H9 (cell line): ENCODE measurements at regions not wholly inside any gene's neighbourhood (a gene's known extent, or its start where the extent isn't known, plus 50 kb on each side); places are given as distances from the start of the nearest gene placed in this dataset.

Source experiments
- DNase-seq: peaks from one replicate; pipeline ENCODE4 v3.0.0-alpha.2; 2017
- H2AFZ ChIP-seq: one replicate; pipeline ENCODE4 v1.6.1; 2013; ENCODE audit warnings: mild to moderate bottlenecking, low read length, control low read depth, moderate library complexity
- H2AK5ac ChIP-seq: 2 replicates; pipeline ENCODE4 v1.6.1; 2013; ENCODE audit warnings: low read length, control low read depth, mixed read lengths; ENCODE audit not compliant: insufficient read length
- H2BK120ac ChIP-seq: one replicate; pipeline ENCODE4 v1.6.1; 2013; ENCODE audit warnings: low read depth, mild to moderate bottlenecking, low read length, control low read depth, inconsistent platforms; ENCODE audit not compliant: poor library complexity, severe bottlenecking
- H2BK12ac ChIP-seq: 2 replicates; pipeline ENCODE4 v1.6.1; 2013; ENCODE audit warnings: low read length, control low read depth, mixed read lengths, low read depth; ENCODE audit not compliant: insufficient read length
- H2BK15ac ChIP-seq: 2 replicates; pipeline ENCODE4 v1.6.1; 2013; ENCODE audit warnings: low read depth, low read length, control low read depth
- H2BK20ac ChIP-seq: one replicate; pipeline ENCODE4 v1.6.1; 2013; ENCODE audit warnings: low read depth, mild to moderate bottlenecking, low read length, control low read depth, inconsistent platforms; ENCODE audit not compliant: poor library complexity, severe bottlenecking
- H2BK5ac ChIP-seq: 2 replicates; pipeline ENCODE4 v1.6.1; 2013; ENCODE audit warnings: low read length, control low read depth, mixed read lengths; ENCODE audit not compliant: insufficient read length
- H3K14ac ChIP-seq: 2 replicates; pipeline ENCODE4 v1.6.1; 2013; ENCODE audit warnings: low read length, control low read depth; ENCODE audit not compliant: insufficient read depth
- H3K18ac ChIP-seq: 2 replicates; pipeline ENCODE4 v1.6.1; 2013; ENCODE audit warnings: low read depth, mild to moderate bottlenecking, mixed read lengths, low read length, control low read depth; ENCODE audit not compliant: insufficient read length
- H3K23ac ChIP-seq: 2 replicates; pipeline ENCODE4 v1.6.1; 2013; ENCODE audit warnings: low read length, control low read depth, mixed read lengths, low read depth; ENCODE audit not compliant: insufficient read length
- H3K23me2 ChIP-seq: 2 replicates; pipeline ENCODE4 v1.6.1; 2013; ENCODE audit warnings: low read depth, mild to moderate bottlenecking, mixed read lengths, low read length, control low read depth; ENCODE audit not compliant: insufficient read length, poor library complexity, severe bottlenecking
- H3K27ac ChIP-seq: 2 replicates; pipeline ENCODE4 v1.5.1; 2013; ENCODE audit warnings: low read length, control low read depth, mixed read lengths, low read depth; ENCODE audit not compliant: insufficient read length
- H3K27me3 ChIP-seq: 2 replicates; pipeline ENCODE4 v1.6.1; 2013; ENCODE audit warnings: low read length, control low read depth, inconsistent platforms; ENCODE audit not compliant: insufficient read depth
- H3K4ac ChIP-seq: 2 replicates; pipeline ENCODE4 v1.6.1; 2013; ENCODE audit warnings: low read depth, mild to moderate bottlenecking, control low read depth, inconsistent platforms, low read length, moderate library complexity
- H3K4me1 ChIP-seq: 2 replicates; pipeline ENCODE4 v1.6.1; 2013; ENCODE audit warnings: low read length, control low read depth, inconsistent platforms; ENCODE audit not compliant: insufficient read depth
- H3K4me2 ChIP-seq: 2 replicates; pipeline ENCODE4 v1.6.1; 2013; ENCODE audit warnings: low read length, control low read depth, mixed read lengths; ENCODE audit not compliant: insufficient read length, insufficient read depth
- H3K56ac ChIP-seq: 2 replicates; pipeline ENCODE4 v1.6.1; 2013; ENCODE audit warnings: low read depth, mild to moderate bottlenecking, mixed read lengths, low read length, control low read depth; ENCODE audit not compliant: insufficient read length
- H3K79me1 ChIP-seq: 2 replicates; pipeline ENCODE4 v1.6.1; 2013; ENCODE audit warnings: low read depth, mild to moderate bottlenecking, moderate library complexity, low read length, control low read depth, inconsistent platforms; ENCODE audit not compliant: insufficient read depth, poor library complexity, severe bottlenecking
- H3K79me2 ChIP-seq: 2 replicates; pipeline ENCODE4 v1.6.1; 2013; ENCODE audit warnings: low read length, control low read depth, inconsistent platforms; ENCODE audit not compliant: insufficient read depth
- H3K9ac ChIP-seq: 2 replicates; pipeline ENCODE4 v1.6.1; 2013; ENCODE audit warnings: low read length, control low read depth, mixed read lengths; ENCODE audit not compliant: insufficient read length; ENCODE audit errors: extremely low read depth
- H3K9me3 ChIP-seq: one replicate; pipeline ENCODE4 v1.6.1; 2013; ENCODE audit warnings: low read depth, low read length, inconsistent platforms; ENCODE audit not compliant: control insufficient read depth
- H3T11ph ChIP-seq: one replicate; pipeline ENCODE4 v1.6.1; 2013; ENCODE audit warnings: mild to moderate bottlenecking, low read length, control low read depth, inconsistent platforms
- H4K20me1 ChIP-seq: one replicate; pipeline ENCODE4 v1.6.1; 2013; ENCODE audit not compliant: control insufficient read depth, insufficient read length, insufficient read depth
- H4K5ac ChIP-seq: 2 replicates; pipeline ENCODE4 v1.6.1; 2013; ENCODE audit warnings: low read depth, mild to moderate bottlenecking, mixed read lengths, low read length, control low read depth; ENCODE audit not compliant: insufficient read length
- H4K8ac ChIP-seq: replicated peaks from 2 replicates; pipeline ENCODE4 v1.6.1; 2013; ENCODE audit warnings: low read length, control low read depth, mixed read lengths, low read depth; ENCODE audit not compliant: insufficient read length
- H4K91ac ChIP-seq: 2 replicates; pipeline ENCODE4 v1.6.1; 2013; ENCODE audit warnings: low read depth, mild to moderate bottlenecking, moderate library complexity, mixed read lengths, low read length, control low read depth; ENCODE audit not compliant: insufficient read length
- H3K27ac Mint-ChIP-seq, 3 experiments: 2 replicates in 2 of 3; 3 replicates in 1 of 3; pipeline ENCODE4 v1.8.0; 2020 to 2021; ENCODE audit warnings: mixed read lengths in 3 of 3, mild to moderate bottlenecking in 1 of 3, moderate library complexity in 1 of 3
- H3K27me3 Mint-ChIP-seq: 2 replicates; pipeline ENCODE4 v1.8.0; 2021; ENCODE audit warnings: low read depth, mild to moderate bottlenecking, moderate library complexity, mixed read lengths
- H3K36me3 Mint-ChIP-seq, 3 experiments: 2 replicates in 2 of 3; 3 replicates in 1 of 3; pipeline ENCODE4 v1.8.0; 2020 to 2021; ENCODE audit warnings: low read depth in 3 of 3, mixed read lengths in 3 of 3; ENCODE audit not compliant: insufficient read depth in 1 of 3
- H3K4me1 Mint-ChIP-seq, 2 experiments: 2 replicates each; pipeline ENCODE4 v1.8.0; 2020; ENCODE audit warnings: mixed read lengths in 2 of 2
- H3K4me3 Mint-ChIP-seq, 2 experiments: 2 replicates in 1 of 2; 3 replicates in 1 of 2; pipeline ENCODE4 v1.8.0; 2020 to 2021; ENCODE audit warnings: mild to moderate bottlenecking in 2 of 2, mixed read lengths in 2 of 2, moderate library complexity in 1 of 2
- H3K9me3 Mint-ChIP-seq, 2 experiments: 2 replicates in 1 of 2; 3 replicates in 1 of 2; pipeline ENCODE4 v1.8.0; 2020; ENCODE audit warnings: mild to moderate bottlenecking in 2 of 2, mixed read lengths in 2 of 2, moderate library complexity in 1 of 2
- CTCF ChIP-seq: fragments of 200-600 bp; sonication (generic); conservative IDR thresholded peaks from 3 replicates; pipeline ENCODE4 v1.8.0; 2021; ENCODE audit warnings: antibody characterized with exemption, mild to moderate bottlenecking
- WGBS: extraction: QIAGEN DNeasy Blood & Tissue Kit; methylation state at CpG from one replicate; pipeline ENCODE4 v1.1.7; 2013; ENCODE audit warnings: missing lambda C conversion rate, low lambda C conversion rate, mixed read lengths; ENCODE audit not compliant: insufficient read length; ENCODE audit errors: extremely low coverage; 5-methylcytosine and 5-hydroxymethylcytosine counted together

DNA sequence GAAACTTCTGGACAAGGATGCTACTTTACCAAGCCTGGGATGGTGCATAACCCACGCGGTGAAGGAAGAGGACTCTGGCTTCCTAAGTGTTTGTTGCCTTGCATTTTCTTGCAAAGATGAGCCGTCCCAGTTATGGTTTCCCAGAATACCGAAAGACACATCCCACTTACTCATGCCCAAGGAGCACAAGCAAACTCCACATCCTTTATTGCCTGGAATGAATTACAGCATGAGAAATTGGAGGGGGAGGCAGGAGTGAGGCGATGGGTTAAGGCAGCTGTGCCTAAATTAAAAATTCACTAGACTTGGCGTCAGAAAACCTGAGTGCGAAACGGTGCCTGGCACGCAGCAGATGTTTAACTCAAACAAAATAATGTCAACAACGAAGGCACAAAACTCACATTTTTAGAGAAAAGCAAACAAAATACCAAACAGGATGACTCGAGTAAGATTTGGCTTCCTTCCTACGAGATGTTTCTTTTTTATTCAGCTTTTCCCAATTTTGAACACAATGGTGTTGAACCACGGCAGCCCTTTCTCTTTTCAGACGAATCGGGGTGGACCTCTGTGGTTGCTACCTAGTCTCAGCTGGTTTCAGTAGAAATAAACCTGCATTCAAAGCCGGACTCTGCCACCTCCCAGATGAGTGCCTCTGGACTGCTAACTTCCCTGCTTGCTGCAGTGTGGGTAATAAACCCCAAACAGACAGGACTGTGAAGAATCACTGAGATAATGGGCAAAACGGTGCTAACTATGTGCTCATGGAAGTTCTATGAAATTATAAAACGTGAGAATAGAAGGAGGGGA, 100.3 kb upstream of the NCK2 start:
- Histone ChIP-seq H2BK20ac (no peak overlapping the region), H3T11ph (no peak overlapping the region), H3K4me2 (no peak overlapping the region), H3K4me1 (no peaks in the 10 kb centered on the region; the same call in 1 of the 2 replicates), H3K56ac (no peak overlapping the region), H2AK5ac (no peak overlapping the region), H2BK15ac (no peak overlapping the region), H3K4ac (no peak overlapping the region), H2BK120ac (no peak overlapping the region), H3K23me2 (no peaks in the 10 kb centered on the region), H2BK5ac (no peak overlapping the region), H3K9ac (no peak overlapping the region), H2AFZ (no peak overlapping the region), H3K79me2 (no peaks in the 10 kb centered on the region), H4K91ac (no peak overlapping the region), H3K23ac (no peak overlapping the region), H3K27ac (no peak overlapping the region), H4K8ac (no peak overlapping the region), H4K20me1 (no peaks in the 10 kb centered on the region), H3K9me3 (no peaks in the 10 kb centered on the region), H4K5ac (no peak overlapping the region), H3K27me3 (no peaks in the 10 kb centered on the region), H2BK12ac (no peak overlapping the region), H3K18ac (no peak overlapping the region), H3K14ac (no peak overlapping the region), H3K79me1 (no peaks in the 10 kb centered on the region)
- Mint-ChIP-seq H3K4me1 (peaks cover 37 to 40% of the 10 kb centered on the region in 2 experiments), H3K27me3 (no peaks in the 10 kb centered on the region; the same call in 1 of the 2 replicates), H3K36me3 (peaks cover 0 to 4% (median 2%) of the 10 kb centered on the region in 3 experiments; a peak in 3 of 7 replicates), H3K4me3 (no peak overlapping the region), H3K27ac (no peak overlapping the region), H3K9me3 (peaks cover 0 to 5% of the 10 kb centered on the region in 2 experiments; a peak in 4 of 5 replicates)
- DNase-seq = no peak
- no CpG with 5 or more reads among the region's 18 CpGs for WGBS
- TF ChIP-seq CTCF = no peak
